Immature natural killer cell (primary cell): ENCODE measurements at regions not wholly inside any gene's neighbourhood (a gene's known extent, or its start where the extent isn't known, plus 50 kb on each side); places are given as distances from the start of the nearest gene placed in this dataset.

ENCODE experiments used
- DNase-seq, 3 donors: peaks; one replicate each; pipeline ENCODE4 v3.0.0; 2022; ENCODE audit warnings: mixed read lengths in 1 of 3
- H3K27ac Mint-ChIP-seq, 6 donors: one replicate each; pipeline ENCODE4 v1.8.0; 2020; ENCODE audit warnings: mixed read lengths in 6 of 6, mild to moderate bottlenecking in 5 of 6, inconsistent platforms in 4 of 6, moderate library complexity in 3 of 6
- H3K27me3 Mint-ChIP-seq, 3 donors: one replicate each; pipeline ENCODE4 v1.8.0; 2020 to 2021; ENCODE audit warnings: low read depth in 3 of 3, mild to moderate bottlenecking in 3 of 3, mixed read lengths in 3 of 3, moderate library complexity in 3 of 3, inconsistent platforms in 1 of 3
- H3K36me3 Mint-ChIP-seq, 3 donors: one replicate each; pipeline ENCODE4 v1.8.0; 2020; ENCODE audit warnings: mixed read lengths in 3 of 3, inconsistent platforms in 2 of 3, mild to moderate bottlenecking in 2 of 3
- H3K4me1 Mint-ChIP-seq, 2 donors: one replicate each; pipeline ENCODE4 v1.8.0; 2020; ENCODE audit warnings: inconsistent platforms in 2 of 2, mild to moderate bottlenecking in 2 of 2, mixed read lengths in 2 of 2, moderate library complexity in 1 of 2
- H3K4me3 Mint-ChIP-seq, 5 donors: one replicate each; pipeline ENCODE4 v1.8.0; 2020; ENCODE audit warnings: mild to moderate bottlenecking in 5 of 5, mixed read lengths in 5 of 5, inconsistent platforms in 3 of 5, moderate library complexity in 3 of 5
- H3K9me3 Mint-ChIP-seq, 6 donors: one replicate each; pipeline ENCODE4 v1.8.0; 2020; ENCODE audit warnings: mild to moderate bottlenecking in 6 of 6, mixed read lengths in 6 of 6, inconsistent platforms in 4 of 6, moderate library complexity in 3 of 6

DNA sequence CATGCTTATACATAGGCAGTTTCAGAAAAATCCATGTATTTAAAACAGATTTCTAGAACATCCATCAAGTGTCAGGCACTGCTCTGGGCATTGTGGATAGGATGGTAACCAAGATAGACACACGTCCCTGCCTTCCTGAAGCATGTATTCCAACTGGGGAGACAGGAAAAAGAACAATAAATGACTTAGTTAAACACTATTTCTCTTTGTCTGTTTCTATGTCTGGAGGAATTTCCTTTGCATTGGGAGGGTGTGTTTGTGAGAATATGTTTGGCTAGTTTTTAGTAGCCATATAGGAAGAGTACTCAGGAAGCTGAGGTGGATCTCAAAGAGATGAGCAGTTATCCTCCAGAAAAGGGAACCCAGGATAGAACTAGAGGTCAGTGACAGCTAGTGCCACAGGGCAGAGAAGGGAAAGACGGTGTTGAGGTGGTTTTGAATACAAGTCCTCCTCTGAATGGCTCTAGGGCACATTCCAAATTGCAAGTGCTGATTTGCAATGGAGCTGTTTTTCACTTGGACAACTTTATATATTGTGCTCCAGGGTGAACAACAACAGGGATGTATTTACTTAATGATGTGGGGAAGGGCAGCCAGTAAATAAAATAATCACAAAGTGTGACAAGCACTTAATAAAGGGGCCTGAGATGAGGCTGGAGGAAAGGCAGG lies 144.7 kb upstream of the SHB start:
- peaks cover 0 to 10% (median 0%) of the 10 kb centered on the region in 3 donors for H3K27me3 Mint-ChIP-seq
- no peak overlapping the region for H3K4me3 Mint-ChIP-seq
- DNase-seq: no peak
- H3K4me1 Mint-ChIP-seq: peaks cover 0 to 3% of the 10 kb centered on the region in 2 donors
- H3K27ac Mint-ChIP-seq: peak overlapping the region in 2 of 6 donors; percentile 21 to 52
- H3K36me3 Mint-ChIP-seq: peaks cover 0 to 14% (median 0%) of the 10 kb centered on the region in 3 donors
- H3K9me3 Mint-ChIP-seq: no peaks in the 10 kb centered on the region

DNA sequence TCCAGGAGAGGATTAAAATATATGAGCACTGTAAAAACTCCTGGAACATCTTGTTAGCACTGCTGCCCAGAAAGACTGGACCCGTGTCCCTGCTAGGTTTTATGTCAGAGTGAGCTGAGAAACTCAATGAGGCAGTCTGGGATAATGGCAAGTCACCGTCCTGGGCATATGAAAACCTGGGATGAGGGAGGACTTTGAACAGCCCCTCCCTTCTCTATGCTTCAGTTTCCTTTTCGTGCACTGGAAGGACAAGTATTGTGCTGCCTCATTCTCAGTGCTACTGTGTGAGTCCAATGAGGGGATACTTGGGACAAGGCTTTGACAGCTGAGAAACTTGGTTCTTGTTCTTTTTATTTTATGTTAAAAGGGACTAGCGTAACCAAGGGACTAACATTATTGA lies 143.0 kb upstream of the SHB start:
- Mint-ChIP-seq H3K4me1 (peaks cover 10 to 16% of the 10 kb centered on the region in 2 donors), H3K9me3 (no peaks in the 10 kb centered on the region), H3K27me3 (peaks cover 0 to 8% (median 0%) of the 10 kb centered on the region in 3 donors), H3K36me3 (peaks cover 0 to 14% (median 0%) of the 10 kb centered on the region in 3 donors), H3K4me3 (no peak overlapping the region), H3K27ac (no peak overlapping the region)
- DNase-seq: no peak

DNA sequence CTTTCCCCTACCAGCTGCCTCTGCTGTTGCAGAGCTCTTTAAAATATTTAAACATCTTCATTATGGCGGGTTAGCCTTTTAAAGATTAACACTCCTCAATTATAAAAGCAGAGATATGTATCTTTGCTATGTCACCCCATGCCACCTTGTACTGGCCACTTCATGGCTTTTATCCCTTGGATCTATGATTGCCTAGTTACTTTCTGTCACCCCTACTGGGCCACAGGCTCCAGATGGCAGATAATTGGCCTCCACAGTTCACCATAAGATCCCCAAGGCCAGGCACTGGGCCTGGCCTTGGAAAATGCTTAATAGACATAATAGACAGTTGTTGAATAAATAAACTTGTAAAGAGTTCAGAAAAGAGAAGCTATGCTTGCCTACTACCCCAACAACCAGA lies 142.0 kb upstream of the SHB start:
- Mint-ChIP-seq H3K4me3 (no peak overlapping the region), H3K9me3 (no peaks in the 10 kb centered on the region), H3K36me3 (peaks cover 0 to 14% (median 0%) of the 10 kb centered on the region in 3 donors)

DNA sequence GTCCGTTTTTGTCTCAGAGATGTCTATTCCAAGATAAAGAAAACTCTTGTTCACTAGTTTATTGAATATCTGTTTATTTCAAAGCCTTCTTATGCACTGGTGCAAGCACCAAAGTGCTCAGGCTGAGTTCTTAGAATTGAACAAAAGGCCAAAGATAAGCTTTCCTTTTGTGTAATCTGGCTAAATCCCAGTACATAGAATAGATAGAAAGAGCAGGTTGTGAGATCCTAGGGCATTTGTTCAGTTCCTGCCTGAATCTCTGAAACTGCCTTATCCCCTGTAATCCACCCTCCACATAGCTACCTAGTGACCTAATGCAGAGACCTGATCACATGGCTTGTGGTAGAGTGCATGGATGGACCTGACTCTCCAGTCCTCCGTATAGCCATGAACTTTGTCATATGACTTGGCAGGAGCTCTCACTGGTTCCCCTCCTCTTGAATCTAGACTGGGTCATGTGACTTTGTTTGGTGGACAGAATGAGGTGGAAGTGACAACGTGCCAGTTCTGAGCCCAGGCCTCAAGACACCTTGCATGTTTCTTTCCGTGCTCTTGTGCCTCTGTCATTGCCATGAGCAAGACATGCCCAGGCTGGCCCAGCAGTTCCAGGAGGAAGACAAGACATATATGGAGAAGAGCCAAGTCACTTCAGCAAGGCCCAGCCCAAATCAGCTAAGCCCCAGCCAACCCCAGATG lies 139.3 kb upstream of the SHB start:
- Mint-ChIP-seq H3K36me3 (peaks cover 0 to 10% (median 0%) of the 10 kb centered on the region in 3 donors), H3K4me1 (peaks cover 10 to 21% of the 10 kb centered on the region in 2 donors), H3K27me3 (peaks cover 0 to 5% (median 1%) of the 10 kb centered on the region in 3 donors), H3K9me3 (peaks cover 0 to 2% (median 0%) of the 10 kb centered on the region in 6 donors), H3K4me3 (no peak overlapping the region), H3K27ac (peak overlapping the region in 1 of 6 donors; percentile 37)
- DNase-seq: no peak

More for the DNA sequence above, 142.0 kb upstream of the SHB start:
- H3K27ac Mint-ChIP-seq: no peak overlapping the region
- H3K27me3 Mint-ChIP-seq: peaks cover 0 to 3% (median 0%) of the 10 kb centered on the region in 3 donors
- H3K4me1 Mint-ChIP-seq: peaks cover 10 to 16% of the 10 kb centered on the region in 2 donors
- DNase-seq: no peak

DNA sequence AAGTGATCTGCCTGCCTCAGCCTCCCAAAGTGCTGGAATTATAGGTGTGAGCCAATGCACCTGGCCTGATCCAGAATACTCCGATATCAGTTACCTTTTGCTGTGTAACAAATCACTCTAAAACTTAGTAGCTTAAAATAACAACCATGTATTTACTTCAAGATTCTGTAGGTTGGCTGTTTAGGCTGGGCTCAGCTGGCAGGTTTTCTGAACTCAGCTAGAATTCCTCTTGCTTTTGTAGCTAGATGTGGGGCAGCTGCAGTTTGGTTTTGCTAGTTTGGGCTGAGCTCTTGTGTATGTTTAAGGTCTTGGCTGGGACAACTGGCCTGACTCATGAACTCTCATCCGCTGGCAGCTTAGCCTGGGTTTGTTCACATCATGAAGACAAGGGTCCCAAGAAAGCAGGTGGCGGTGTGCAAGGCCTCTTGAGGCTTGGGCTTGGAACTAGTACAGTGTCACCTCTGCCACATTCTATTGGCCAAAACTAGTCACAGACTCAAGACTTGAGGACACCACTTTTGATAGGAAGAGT lies 138.3 kb upstream of the SHB start:
- Mint-ChIP-seq H3K27ac (no peak overlapping the region), H3K9me3 (peaks cover 0 to 2% (median 0%) of the 10 kb centered on the region in 6 donors), H3K4me3 (no peak overlapping the region), H3K27me3 (peaks cover 0 to 5% (median 0%) of the 10 kb centered on the region in 3 donors), H3K36me3 (peaks cover 0 to 6% (median 2%) of the 10 kb centered on the region in 3 donors), H3K4me1 (peaks cover 10 to 21% of the 10 kb centered on the region in 2 donors)
- DNase-seq: no peak

DNA sequence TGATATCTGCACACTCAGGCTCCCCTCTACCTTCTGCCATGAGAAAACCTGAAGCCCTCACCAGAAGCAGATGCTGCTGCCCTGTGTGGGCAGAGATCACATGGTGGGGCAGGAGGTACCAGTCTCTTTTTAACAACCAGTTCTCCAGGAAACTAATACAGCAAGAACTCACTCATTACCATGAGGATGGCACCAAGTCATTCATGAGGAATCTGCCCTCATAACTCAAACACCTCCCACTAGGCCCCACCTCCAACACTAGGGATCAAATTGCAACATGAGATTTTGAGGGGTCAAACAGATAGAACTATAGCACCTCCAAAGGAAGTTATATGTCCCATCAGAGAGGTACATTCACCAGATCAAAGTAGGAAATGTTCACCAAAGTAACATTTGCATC lies 136.3 kb upstream of the SHB start:
- Mint-ChIP-seq H3K27ac (no peak overlapping the region), H3K36me3 (peaks cover 0 to 6% (median 4%) of the 10 kb centered on the region in 3 donors), H3K4me3 (no peak overlapping the region), H3K9me3 (peaks cover 0 to 2% (median 0%) of the 10 kb centered on the region in 6 donors), H3K4me1 (peaks cover 10 to 21% of the 10 kb centered on the region in 2 donors), H3K27me3 (peaks cover 0 to 6% (median 0%) of the 10 kb centered on the region in 3 donors)
- no peak for DNase-seq

DNA sequence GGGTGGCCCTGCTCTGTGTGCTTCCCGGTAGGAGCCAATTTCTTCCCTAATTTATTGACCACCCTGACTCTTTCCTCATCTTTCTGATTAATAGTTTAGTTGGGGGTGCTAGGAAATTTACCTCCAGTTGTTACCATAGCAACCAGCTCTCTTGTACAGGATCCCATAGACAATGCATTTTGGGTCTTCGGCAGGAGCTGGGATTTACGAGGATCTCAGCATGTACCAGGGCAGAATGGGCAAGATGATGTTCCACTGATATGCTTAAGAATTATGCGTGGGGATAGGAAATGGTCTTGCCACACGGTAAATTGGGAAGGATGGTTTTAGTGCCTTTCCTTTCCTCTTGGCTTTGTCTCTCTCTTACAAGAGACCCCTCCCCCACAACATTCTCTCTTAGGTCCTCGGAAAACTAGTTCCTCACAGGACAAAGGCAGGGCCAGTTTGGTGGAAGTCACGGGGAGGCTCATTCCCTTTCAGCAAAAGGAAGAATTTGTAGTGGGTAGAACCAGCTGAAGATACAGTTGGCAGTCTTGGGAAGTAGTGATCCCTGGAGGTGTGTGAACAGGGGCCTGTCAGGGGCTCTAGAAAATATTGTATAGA lies 133.4 kb upstream of the SHB start:
- Mint-ChIP-seq H3K4me1 (peaks cover 0 to 7% of the 10 kb centered on the region in 2 donors), H3K9me3 (peaks cover 0 to 2% (median 0%) of the 10 kb centered on the region in 6 donors), H3K27ac (no peak overlapping the region), H3K36me3 (peaks cover 0 to 4% (median 0%) of the 10 kb centered on the region in 3 donors), H3K4me3 (no peak overlapping the region), H3K27me3 (peaks cover 0 to 7% (median 0%) of the 10 kb centered on the region in 3 donors)
- no peak for DNase-seq

DNA sequence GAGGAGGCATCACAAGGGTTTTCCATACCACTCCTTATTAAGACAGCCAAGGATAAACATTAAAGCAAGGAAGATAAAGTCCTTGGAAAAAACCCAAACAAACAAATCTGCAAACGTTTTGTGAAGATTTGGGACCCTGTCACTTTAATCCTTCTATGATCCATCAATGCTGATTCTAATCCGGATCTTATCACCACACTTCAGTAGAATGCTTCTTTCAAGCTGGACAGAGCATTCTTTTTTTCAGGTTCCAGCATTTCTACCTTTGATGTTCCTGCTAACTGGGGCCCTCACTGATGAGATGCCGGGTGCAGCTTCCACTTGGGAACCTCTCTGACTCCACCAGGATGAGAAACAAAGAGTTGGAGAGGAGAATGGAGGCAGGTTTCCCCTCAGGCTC lies 132.8 kb upstream of the SHB start:
- no peak for DNase-seq
- Mint-ChIP-seq H3K27me3 (peaks cover 0 to 7% (median 0%) of the 10 kb centered on the region in 3 donors), H3K4me1 (peaks cover 0 to 5% of the 10 kb centered on the region in 2 donors), H3K4me3 (no peak overlapping the region), H3K27ac (peak overlapping the region in 1 of 6 donors; percentile 63), H3K9me3 (peaks cover 0 to 2% (median 0%) of the 10 kb centered on the region in 6 donors), H3K36me3 (peaks cover 0 to 4% (median 0%) of the 10 kb centered on the region in 3 donors)

DNA sequence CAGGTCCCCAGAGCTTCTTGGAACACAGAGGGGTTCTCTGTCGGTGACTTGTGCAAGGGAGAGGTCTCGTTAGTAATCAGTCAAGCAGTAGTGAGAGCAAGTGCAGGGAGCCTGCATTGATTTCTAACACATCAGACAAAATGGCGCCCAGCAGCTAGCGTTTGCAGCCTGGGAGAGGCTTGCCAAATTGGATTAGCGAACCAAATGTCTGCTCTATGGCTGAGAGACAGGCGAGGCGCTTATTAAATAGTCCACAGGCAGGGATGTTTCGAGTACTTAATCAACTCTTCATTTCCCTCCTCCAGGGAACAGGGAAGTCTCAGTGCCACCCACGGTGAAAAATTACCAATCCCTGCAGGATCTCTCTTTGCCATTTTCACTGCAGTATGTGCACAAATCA lies 131.4 kb upstream of the SHB start:
- Mint-ChIP-seq H3K9me3 (peaks cover 0 to 2% (median 0%) of the 10 kb centered on the region in 6 donors), H3K4me1 (peaks cover 0 to 5% of the 10 kb centered on the region in 2 donors), H3K36me3 (peaks cover 0 to 4% (median 0%) of the 10 kb centered on the region in 3 donors), H3K27ac (no peak overlapping the region), H3K4me3 (no peak overlapping the region), H3K27me3 (peaks cover 1 to 7% (median 2%) of the 10 kb centered on the region in 3 donors)
- no peak for DNase-seq

DNA sequence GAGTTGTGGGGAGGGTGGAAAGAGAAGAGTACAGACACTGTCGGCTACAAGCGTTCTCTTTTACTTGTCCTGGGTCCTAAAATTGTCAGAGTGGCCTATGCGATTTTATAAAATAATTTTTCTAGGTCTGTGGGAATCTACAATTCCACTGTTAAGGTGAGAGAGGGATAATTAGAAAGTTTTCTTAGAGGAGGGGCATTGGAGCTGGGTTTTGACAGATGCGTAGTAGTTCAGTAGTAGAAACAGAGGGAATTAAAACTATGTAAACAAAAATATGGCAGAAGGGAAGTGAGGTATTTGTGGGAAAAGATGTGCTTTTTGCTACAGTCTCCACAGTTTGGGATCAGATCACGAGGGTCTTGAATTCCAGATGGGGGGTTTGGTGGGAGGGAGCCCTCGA lies 129.1 kb upstream of the SHB start:
- H3K36me3 Mint-ChIP-seq: peaks cover 0 to 4% (median 0%) of the 10 kb centered on the region in 3 donors
- no peak for DNase-seq
- no peaks in the 10 kb centered on the region for H3K4me1 Mint-ChIP-seq
- peak overlapping the region in 1 of 6 donors; percentile 1 for H3K27ac Mint-ChIP-seq
- peaks cover 1 to 2% (median 1%) of the 10 kb centered on the region in 3 donors for H3K27me3 Mint-ChIP-seq
- no peaks in the 10 kb centered on the region for H3K9me3 Mint-ChIP-seq
- no peak overlapping the region for H3K4me3 Mint-ChIP-seq

DNA sequence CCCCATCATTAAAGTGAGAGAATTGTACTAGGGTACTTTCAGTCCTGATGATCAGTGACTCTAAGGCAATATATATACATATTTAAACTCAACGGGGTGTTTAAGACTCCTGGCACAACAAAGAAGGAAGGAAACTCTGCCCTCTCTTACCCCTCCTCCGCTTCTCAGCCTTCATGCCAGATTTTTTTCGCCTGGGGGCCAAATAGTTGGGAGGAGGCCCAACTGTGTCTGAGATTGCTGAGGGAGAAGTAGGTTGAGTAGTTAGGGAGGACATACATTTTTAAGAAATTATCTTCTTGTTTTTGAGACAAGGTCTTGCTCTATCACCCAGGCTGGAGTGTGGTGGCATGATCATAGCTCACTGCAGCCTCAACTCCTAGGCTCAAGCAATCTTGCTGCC lies 127.7 kb upstream of the SHB start:
- Mint-ChIP-seq H3K9me3 (no peaks in the 10 kb centered on the region), H3K4me3 (no peak overlapping the region), H3K27me3 (peaks cover 1 to 2% (median 1%) of the 10 kb centered on the region in 3 donors), H3K27ac (no peak overlapping the region), H3K4me1 (no peaks in the 10 kb centered on the region), H3K36me3 (no peaks in the 10 kb centered on the region)
- no peak for DNase-seq

DNA sequence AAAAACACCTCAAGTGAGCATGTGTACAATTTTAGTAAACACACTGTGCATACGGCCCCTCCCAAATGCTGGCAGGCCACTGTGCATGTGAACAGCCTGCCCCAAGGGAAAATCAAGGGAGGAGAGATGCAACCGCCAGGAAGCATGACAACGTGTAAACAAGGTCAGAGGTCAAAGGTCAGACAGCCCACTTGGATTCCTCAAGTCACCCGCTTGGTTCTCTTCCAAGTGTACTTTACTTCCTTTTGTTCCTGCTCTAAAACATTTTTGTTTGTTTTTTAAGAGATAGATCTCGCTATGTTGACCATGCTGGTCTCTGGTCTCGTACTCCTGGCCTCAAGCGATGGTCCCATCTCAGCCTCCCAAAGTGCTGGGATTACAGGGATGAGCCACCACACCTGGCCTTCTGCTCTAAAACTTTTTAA lies 126.7 kb upstream of the SHB start:
- Mint-ChIP-seq H3K36me3 (no peaks in the 10 kb centered on the region), H3K27me3 (peaks cover 1 to 2% (median 1%) of the 10 kb centered on the region in 3 donors), H3K4me1 (no peaks in the 10 kb centered on the region), H3K9me3 (no peaks in the 10 kb centered on the region), H3K4me3 (no peak overlapping the region), H3K27ac (no peak overlapping the region)
- no peak for DNase-seq

DNA sequence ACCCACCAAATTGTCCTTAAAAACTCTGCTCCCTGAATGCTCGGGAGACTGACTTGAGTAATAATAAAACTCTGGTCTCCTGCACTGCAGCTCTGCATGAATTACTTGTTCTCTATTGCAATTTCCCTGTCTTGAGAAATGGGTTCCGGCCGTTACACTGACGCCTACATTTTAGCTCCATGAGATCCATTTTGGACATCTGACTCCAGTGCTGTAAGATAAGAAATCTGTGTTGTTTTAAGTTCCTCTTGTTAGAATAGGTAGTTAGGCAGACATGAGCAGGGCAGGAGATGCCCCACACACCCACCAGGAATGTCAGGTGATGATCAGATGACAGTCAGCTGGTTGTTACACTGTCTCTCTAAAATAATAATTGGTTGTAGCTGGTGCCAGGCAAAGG lies 125.8 kb upstream of the SHB start:
- H3K27me3 Mint-ChIP-seq: peaks cover 0 to 2% (median 1%) of the 10 kb centered on the region in 3 donors
- no peaks in the 10 kb centered on the region for H3K4me1 Mint-ChIP-seq
- no peak overlapping the region for H3K27ac Mint-ChIP-seq
- no peak overlapping the region for H3K4me3 Mint-ChIP-seq
- no peaks in the 10 kb centered on the region for H3K36me3 Mint-ChIP-seq
- no peaks in the 10 kb centered on the region for H3K9me3 Mint-ChIP-seq
- no peak for DNase-seq
